Thoracic aorta (tissue), 2 donors: ENCODE measurements at regions not wholly inside any gene's neighbourhood (a gene's known extent, or its start where the extent isn't known, plus 50 kb on each side); places are given as distances from the start of the nearest gene placed in this dataset.

Experiments
- ATAC-seq: fragments of 150-250 bp; one replicate; pipeline ENCODE4 v1.8.0; 2017; ENCODE audit warnings: low read depth; ENCODE audit not compliant: insufficient number of reproducible peaks, low FRiP score
- DNase-seq: peaks from one replicate; pipeline ENCODE4 v3.0.0-alpha.2; 2020; ENCODE audit warnings: low spot score
- H3K27ac ChIP-seq, 2 donors: fragments of 200-600 bp; sonication (generic); 1 replicate in 1 of 2; 2 replicates in 1 of 2; pipeline ENCODE4 v1.5.1; 2016; ENCODE audit warnings: mild to moderate bottlenecking in 2 of 2, moderate library complexity in 2 of 2
- H3K27me3 ChIP-seq: fragments of 200-600 bp; sonication (generic); replicated peaks from 2 replicates; pipeline ENCODE4 v1.6.0; 2016; ENCODE audit warnings: mild to moderate bottlenecking; ENCODE audit not compliant: insufficient read depth
- H3K36me3 ChIP-seq: fragments of 200-600 bp; sonication (generic); one replicate; pipeline ENCODE4 v1.5.1; 2016
- H3K4me1 ChIP-seq, 2 donors: fragments of 200-600 bp; sonication (generic); 1 replicate in 1 of 2; 2 replicates in 1 of 2; pipeline versions ENCODE4 v1.5.1 to v1.6.0; 2016; ENCODE audit warnings: low read depth in 2 of 2, mild to moderate bottlenecking in 1 of 2; ENCODE audit not compliant: control insufficient read depth in 1 of 2
- H3K4me3 ChIP-seq: fragments of 200-600 bp; sonication (generic); 2 replicates; pipeline ENCODE4 v1.5.1; 2016; ENCODE audit warnings: mild to moderate bottlenecking
- H3K9me3 ChIP-seq: fragments of 200-600 bp; sonication (generic); 2 replicates; pipeline ENCODE4 v1.5.1; 2016
- TF ChIP-seq, protein P1 (sequence below): fragments of 200-600 bp; sonication (generic); IDR thresholded peaks from one replicate; pipeline ENCODE4 v1.5.1; 2019; ENCODE audit warnings: antibody characterized with exemption

DNA sequence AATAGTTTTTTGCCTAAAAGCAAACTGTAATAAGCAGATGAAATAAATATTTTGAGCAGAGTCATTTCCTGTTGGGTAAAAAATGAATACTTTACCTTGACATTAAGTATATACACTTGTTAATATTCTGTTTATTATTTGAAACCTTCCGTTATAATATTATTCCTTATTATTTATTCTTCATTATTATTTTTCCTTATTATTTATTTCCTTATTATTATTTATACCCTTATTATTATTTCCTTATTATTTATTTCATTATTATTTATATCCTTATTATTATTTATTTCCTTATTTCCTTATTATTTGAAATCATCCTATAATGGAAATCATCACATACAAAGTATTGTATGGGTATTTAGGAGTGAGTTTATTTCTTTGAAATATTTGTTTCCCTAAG lies 232.2 kb upstream of the RBBP8 start:
- DNase-seq: no peak
- Histone ChIP-seq H3K36me3 (no peaks in the 10 kb centered on the region), H3K4me3 (no peak overlapping the region), H3K27me3 (no peaks in the 10 kb centered on the region), H3K27ac (no peak overlapping the region), H3K4me1 (no peaks in the 10 kb centered on the region), H3K9me3 (no peaks in the 10 kb centered on the region)
- ATAC-seq: no peak
- TF ChIP-seq, protein P1, sequence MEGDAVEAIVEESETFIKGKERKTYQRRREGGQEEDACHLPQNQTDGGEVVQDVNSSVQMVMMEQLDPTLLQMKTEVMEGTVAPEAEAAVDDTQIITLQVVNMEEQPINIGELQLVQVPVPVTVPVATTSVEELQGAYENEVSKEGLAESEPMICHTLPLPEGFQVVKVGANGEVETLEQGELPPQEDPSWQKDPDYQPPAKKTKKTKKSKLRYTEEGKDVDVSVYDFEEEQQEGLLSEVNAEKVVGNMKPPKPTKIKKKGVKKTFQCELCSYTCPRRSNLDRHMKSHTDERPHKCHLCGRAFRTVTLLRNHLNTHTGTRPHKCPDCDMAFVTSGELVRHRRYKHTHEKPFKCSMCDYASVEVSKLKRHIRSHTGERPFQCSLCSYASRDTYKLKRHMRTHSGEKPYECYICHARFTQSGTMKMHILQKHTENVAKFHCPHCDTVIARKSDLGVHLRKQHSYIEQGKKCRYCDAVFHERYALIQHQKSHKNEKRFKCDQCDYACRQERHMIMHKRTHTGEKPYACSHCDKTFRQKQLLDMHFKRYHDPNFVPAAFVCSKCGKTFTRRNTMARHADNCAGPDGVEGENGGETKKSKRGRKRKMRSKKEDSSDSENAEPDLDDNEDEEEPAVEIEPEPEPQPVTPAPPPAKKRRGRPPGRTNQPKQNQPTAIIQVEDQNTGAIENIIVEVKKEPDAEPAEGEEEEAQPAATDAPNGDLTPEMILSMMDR: no peak

DNA sequence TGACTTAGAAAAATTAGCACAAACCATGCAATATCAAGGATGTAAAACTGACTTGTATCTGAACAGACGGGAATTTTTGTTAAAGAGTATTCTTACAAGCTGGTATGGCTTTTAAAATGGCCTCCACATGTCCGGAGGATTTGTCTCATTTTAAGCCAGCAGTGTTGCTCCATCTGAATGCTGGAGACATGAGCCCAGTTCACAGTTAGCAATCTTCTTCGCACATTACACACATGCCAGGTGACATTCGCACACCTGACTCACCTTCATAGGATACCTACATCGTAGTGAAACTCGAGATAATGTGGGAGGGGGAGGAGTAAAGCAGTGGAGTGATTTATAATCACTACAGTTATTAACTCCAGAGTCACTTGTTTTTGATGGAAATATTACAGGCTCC lies 231.8 kb upstream of the RBBP8 start:
- TF ChIP-seq, protein P1: no peak
- H3K4me3 ChIP-seq: no peak overlapping the region
- no peaks in the 10 kb centered on the region for H3K4me1 ChIP-seq
- no peak for ATAC-seq
- no peak for DNase-seq
- no peaks in the 10 kb centered on the region for H3K27me3 ChIP-seq
- H3K36me3 ChIP-seq: no peaks in the 10 kb centered on the region
- H3K27ac ChIP-seq: no peak overlapping the region
- no peaks in the 10 kb centered on the region for H3K9me3 ChIP-seq

DNA sequence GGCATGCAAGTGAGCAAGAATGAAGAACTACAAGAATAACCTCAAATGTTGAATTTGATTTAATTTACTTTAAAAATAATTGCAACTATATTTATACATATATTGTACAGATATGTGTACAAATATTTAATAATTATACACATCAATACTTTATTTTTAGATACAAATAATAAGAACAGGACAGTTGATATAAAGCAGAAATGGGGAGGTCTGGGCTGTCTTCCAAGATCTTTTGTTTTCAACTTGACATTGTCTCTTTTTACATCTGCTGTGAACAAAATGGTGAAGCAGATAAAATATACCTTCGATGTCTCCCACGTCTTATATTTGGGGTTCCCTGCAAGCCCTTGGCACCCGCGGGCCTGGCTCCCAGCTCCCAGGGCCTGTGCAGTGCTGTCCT lies 231.3 kb upstream of the RBBP8 start:
- no peak overlapping the region for H3K27ac ChIP-seq
- TF ChIP-seq, protein P1: no peak
- H3K4me3 ChIP-seq: no peak overlapping the region
- DNase-seq (no peak), ATAC-seq (no peak)
- no peaks in the 10 kb centered on the region for H3K36me3 ChIP-seq
- no peaks in the 10 kb centered on the region for H3K27me3 ChIP-seq
- H3K4me1 ChIP-seq: no peaks in the 10 kb centered on the region
- H3K9me3 ChIP-seq: no peaks in the 10 kb centered on the region

DNA sequence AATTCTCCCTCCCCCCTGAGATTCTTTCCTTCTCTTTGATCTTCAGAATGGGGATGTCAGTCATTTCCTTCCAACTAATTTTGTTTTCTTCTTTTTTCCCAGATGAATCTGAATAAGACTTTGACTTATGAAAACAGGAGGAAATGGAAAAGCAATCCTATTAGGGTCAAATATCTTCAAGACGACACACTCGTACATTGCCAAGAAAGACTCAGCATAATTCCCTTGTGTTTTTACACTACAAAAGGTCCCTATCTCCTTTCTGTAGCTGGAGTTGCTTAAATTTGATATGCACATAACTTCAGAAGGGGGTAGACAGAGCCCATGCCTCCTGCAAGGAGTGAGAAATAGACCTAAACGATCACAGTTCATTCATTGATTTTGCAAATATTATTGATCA lies 230.3 kb upstream of the RBBP8 start:
- Histone ChIP-seq H3K27me3 (no peaks in the 10 kb centered on the region), H3K36me3 (no peaks in the 10 kb centered on the region), H3K4me1 (peaks cover 0 to 7% of the 10 kb centered on the region in 2 donors), H3K4me3 (no peak overlapping the region), H3K9me3 (no peaks in the 10 kb centered on the region), H3K27ac (no peak overlapping the region)
- DNase-seq (no peak), ATAC-seq (no peak)
- TF ChIP-seq, protein P1: no peak

DNA sequence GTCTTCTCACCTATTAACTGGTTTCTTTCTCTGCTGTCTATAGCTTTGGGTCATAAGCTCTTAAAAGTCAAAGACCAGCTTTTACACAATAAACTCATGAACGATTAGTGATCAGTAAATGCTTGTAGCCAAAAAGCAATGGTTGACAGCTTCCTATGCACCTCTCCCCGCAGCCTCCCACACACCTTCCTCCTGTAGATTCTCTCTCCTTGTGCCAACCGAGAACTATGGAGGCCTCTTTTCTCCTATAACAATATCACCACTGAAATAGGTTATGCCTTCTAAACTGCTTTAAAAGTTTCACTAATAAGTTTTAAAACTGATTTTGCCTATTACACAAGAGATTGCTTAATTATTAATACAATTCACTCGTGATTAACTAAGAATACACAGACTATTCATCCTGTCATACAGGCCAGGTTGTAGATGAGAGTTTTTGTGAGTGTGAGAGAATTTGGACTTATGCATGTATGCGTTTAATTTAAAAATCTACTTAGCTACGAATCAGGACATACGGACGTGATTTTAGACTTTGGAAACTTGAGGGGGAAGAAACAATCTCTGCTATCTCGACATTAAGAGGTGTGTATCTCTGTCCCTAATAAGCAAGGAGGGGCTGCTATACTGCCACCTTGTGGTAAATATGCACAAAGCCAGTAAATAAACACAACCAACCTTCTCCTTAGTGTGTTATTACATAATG lies 229.1 kb upstream of the RBBP8 start:
- ATAC-seq (no peak), DNase-seq (no peak)
- Histone ChIP-seq H3K4me3 (no peak overlapping the region), H3K36me3 (no peaks in the 10 kb centered on the region), H3K27me3 (no peaks in the 10 kb centered on the region), H3K9me3 (no peaks in the 10 kb centered on the region), H3K27ac (no peak overlapping the region), H3K4me1 (peaks cover 0 to 7% of the 10 kb centered on the region in 2 donors)
- TF ChIP-seq, protein P1: peak; percentile 66
